HCT116 (cell line): ENCODE measurements at regions not wholly inside any gene's neighbourhood (a gene's known extent, or its start where the extent isn't known, plus 50 kb on each side); places are given as distances from the start of the nearest gene placed in this dataset.

Experiments
- ELF1 ChIP-seq: IDR thresholded peaks from 2 replicates; pipeline ENCODE4 v1.6.1; 2012; ENCODE audit warnings: low read depth, borderline replicate concordance
- EZH2 ChIP-seq: fragments of 200-600 bp; sonication (generic); IDR thresholded peaks from 2 replicates; pipeline ENCODE4 v1.6.1; 2017; ENCODE audit warnings: antibody characterized with exemption, mixed run types
- EZH2phosphoT487 ChIP-seq: fragments of 200-600 bp; IDR thresholded peaks from 2 replicates; pipeline ENCODE4 v1.6.1; 2018; ENCODE audit warnings: antibody characterized with exemption, borderline replicate concordance
- FOSL1 ChIP-seq: IDR thresholded peaks from 2 replicates; pipeline ENCODE4 v1.6.1; 2012; ENCODE audit warnings: low read depth
- POLR2A ChIP-seq: IDR thresholded peaks from 2 replicates; pipeline ENCODE4 v1.7.0; 2011; ENCODE audit warnings: borderline replicate concordance; ENCODE audit not compliant: insufficient read depth, insufficient read length; ENCODE audit errors: extremely low read depth
- POLR2AphosphoS5 ChIP-seq: IDR thresholded peaks from 2 replicates; pipeline ENCODE4 v1.6.1; 2011; ENCODE audit warnings: mild to moderate bottlenecking, low read depth, low read length, moderate library complexity
- RAD21 ChIP-seq: IDR thresholded peaks from 2 replicates; pipeline ENCODE4 v1.6.1; 2012; ENCODE audit warnings: low read depth, mild to moderate bottlenecking
- SRF ChIP-seq: IDR thresholded peaks from 2 replicates; pipeline ENCODE4 v1.6.1; 2012; ENCODE audit warnings: low read depth
- ZFX ChIP-seq: fragments of 450-650 bp; IDR thresholded peaks from 2 replicates; pipeline ENCODE4 v1.6.1; 2017
- TF ChIP-seq, protein P1 (sequence below), 3 experiments: fragments of 200-600 bp in 1 of 3; sonication (generic) in 1 of 3; IDR thresholded peaks in 2 of 3; conservative IDR thresholded peaks in 1 of 3; 2 replicates each; pipeline ENCODE4 v1.5.1; 2012 to 2017; ENCODE audit warnings: low read depth in 2 of 3, low read length in 2 of 3, antibody characterized with exemption in 1 of 3, borderline replicate concordance in 1 of 3, control low read depth in 1 of 3, mild to moderate bottlenecking in 1 of 3, mixed read lengths in 1 of 3, mixed run types in 1 of 3, moderate library complexity in 1 of 3; ENCODE audit not compliant: insufficient read depth in 1 of 3
- TF ChIP-seq, protein P2 (sequence below): IDR thresholded peaks from 2 replicates; pipeline ENCODE4 v1.6.1; 2012; ENCODE audit warnings: low read depth

DNA sequence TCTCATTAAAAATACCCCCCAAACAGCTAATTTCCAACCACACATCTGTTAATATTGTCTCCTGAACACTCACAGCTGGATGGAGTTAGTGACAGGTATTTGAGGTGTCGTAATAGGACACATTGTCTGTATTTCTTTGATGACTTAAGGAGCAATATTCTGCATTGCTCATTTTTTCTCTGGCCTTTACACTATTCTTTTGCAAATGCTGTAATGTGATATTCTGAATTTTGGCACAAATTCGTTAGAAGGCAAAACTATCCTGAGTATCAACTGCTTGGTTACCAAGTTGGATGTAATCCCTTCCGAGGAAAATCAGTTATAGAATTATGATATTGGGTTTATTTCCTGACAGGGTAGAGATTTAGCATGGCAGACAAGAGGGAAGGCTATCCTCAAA is 1030.2 kb downstream of the MCTP2 start:
- TF ChIP-seq, protein P1, sequence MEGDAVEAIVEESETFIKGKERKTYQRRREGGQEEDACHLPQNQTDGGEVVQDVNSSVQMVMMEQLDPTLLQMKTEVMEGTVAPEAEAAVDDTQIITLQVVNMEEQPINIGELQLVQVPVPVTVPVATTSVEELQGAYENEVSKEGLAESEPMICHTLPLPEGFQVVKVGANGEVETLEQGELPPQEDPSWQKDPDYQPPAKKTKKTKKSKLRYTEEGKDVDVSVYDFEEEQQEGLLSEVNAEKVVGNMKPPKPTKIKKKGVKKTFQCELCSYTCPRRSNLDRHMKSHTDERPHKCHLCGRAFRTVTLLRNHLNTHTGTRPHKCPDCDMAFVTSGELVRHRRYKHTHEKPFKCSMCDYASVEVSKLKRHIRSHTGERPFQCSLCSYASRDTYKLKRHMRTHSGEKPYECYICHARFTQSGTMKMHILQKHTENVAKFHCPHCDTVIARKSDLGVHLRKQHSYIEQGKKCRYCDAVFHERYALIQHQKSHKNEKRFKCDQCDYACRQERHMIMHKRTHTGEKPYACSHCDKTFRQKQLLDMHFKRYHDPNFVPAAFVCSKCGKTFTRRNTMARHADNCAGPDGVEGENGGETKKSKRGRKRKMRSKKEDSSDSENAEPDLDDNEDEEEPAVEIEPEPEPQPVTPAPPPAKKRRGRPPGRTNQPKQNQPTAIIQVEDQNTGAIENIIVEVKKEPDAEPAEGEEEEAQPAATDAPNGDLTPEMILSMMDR (IDR thresholded peaks at IDR 0.05 in 2 of 3, conservative IDR thresholded peaks at IDR 0.05 in 1 of 3; ENCODE audit: borderline replicate concordance in 1 of 3, insufficient read depth in 1 of 3, low read depth in 2 of 3, low read length in 2 of 3): no peak
- no peak for TF ChIP-seq ZFX
- no peak for TF ChIP-seq EZH2
- TF ChIP-seq RAD21: no peak
- TF ChIP-seq POLR2AphosphoS5: no peak
- TF ChIP-seq EZH2phosphoT487: no peak
- TF ChIP-seq, protein P2, sequence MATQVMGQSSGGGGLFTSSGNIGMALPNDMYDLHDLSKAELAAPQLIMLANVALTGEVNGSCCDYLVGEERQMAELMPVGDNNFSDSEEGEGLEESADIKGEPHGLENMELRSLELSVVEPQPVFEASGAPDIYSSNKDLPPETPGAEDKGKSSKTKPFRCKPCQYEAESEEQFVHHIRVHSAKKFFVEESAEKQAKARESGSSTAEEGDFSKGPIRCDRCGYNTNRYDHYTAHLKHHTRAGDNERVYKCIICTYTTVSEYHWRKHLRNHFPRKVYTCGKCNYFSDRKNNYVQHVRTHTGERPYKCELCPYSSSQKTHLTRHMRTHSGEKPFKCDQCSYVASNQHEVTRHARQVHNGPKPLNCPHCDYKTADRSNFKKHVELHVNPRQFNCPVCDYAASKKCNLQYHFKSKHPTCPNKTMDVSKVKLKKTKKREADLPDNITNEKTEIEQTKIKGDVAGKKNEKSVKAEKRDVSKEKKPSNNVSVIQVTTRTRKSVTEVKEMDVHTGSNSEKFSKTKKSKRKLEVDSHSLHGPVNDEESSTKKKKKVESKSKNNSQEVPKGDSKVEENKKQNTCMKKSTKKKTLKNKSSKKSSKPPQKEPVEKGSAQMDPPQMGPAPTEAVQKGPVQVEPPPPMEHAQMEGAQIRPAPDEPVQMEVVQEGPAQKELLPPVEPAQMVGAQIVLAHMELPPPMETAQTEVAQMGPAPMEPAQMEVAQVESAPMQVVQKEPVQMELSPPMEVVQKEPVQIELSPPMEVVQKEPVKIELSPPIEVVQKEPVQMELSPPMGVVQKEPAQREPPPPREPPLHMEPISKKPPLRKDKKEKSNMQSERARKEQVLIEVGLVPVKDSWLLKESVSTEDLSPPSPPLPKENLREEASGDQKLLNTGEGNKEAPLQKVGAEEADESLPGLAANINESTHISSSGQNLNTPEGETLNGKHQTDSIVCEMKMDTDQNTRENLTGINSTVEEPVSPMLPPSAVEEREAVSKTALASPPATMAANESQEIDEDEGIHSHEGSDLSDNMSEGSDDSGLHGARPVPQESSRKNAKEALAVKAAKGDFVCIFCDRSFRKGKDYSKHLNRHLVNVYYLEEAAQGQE: no peak
- TF ChIP-seq POLR2A: no peak
- TF ChIP-seq SRF: no peak
- no peak for TF ChIP-seq ELF1
- no peak for TF ChIP-seq FOSL1
